Parathyroid adenoma (tissue), 2 donors: ENCODE measurements at regions not wholly inside any gene's neighbourhood (a gene's known extent, or its start where the extent isn't known, plus 50 kb on each side); places are given as distances from the start of the nearest gene placed in this dataset.
"Not testable (repeated sequence)": the region's sequence is repeated elsewhere in the genome, so short reads cannot be mapped to it uniquely, and the experiment has no call there.

Experiments
- H2AFZ ChIP-seq: fragments of 300-600 bp; sonication (generic); one replicate; pipeline ENCODE4 v1.7.0; 2017; ENCODE audit warnings: antibody characterized with exemption, mild to moderate bottlenecking
- H3K27ac ChIP-seq: fragments of 300-600 bp; sonication (generic); one replicate; pipeline ENCODE4 v1.7.0; 2017
- H3K27me3 ChIP-seq: fragments of 300-600 bp; sonication (generic); one replicate; pipeline ENCODE4 v1.7.0; 2017; ENCODE audit warnings: low read length; ENCODE audit not compliant: control insufficient read depth, insufficient read depth
- H3K36me3 ChIP-seq: fragments of 300-600 bp; sonication (generic); one replicate; pipeline ENCODE4 v1.7.0; 2017; ENCODE audit warnings: low read length; ENCODE audit not compliant: control insufficient read depth, insufficient read depth
- H3K4me1 ChIP-seq: fragments of 300-600 bp; sonication (generic); one replicate; pipeline ENCODE4 v1.7.0; 2017; ENCODE audit warnings: control low read depth
- H3K4me2 ChIP-seq: fragments of 300-600 bp; sonication (generic); one replicate; pipeline ENCODE4 v1.7.0; 2017; ENCODE audit warnings: low read length
- H3K4me3 ChIP-seq: fragments of 300-600 bp; sonication (generic); one replicate; pipeline ENCODE4 v1.7.0; 2017; ENCODE audit warnings: low read depth, low read length
- H3K79me2 ChIP-seq: fragments of 300-600 bp; sonication (generic); one replicate; pipeline ENCODE4 v1.7.0; 2017; ENCODE audit warnings: control low read depth
- H3K9ac ChIP-seq: fragments of 300-600 bp; sonication (generic); one replicate; pipeline ENCODE4 v1.7.0; 2017; ENCODE audit warnings: mild to moderate bottlenecking
- H3K9me3 ChIP-seq: fragments of 300-600 bp; sonication (generic); one replicate; pipeline ENCODE4 v1.7.0; 2017; ENCODE audit warnings: low read length; ENCODE audit not compliant: control insufficient read depth
- CTCF ChIP-seq: fragments of 300-600 bp; sonication (generic); IDR thresholded peaks from one replicate; pipeline ENCODE4 v1.7.0; 2017; ENCODE audit warnings: antibody characterized with exemption, mild to moderate bottlenecking
- donor health status: primary hyperparathyroidism.

- Histone ChIP-seq H3K27ac (no peak overlapping the region), H3K9me3 (no peaks in the 10 kb centered on the region), H3K4me2 (no peak overlapping the region), H2AFZ (no peak overlapping the region), H3K9ac (no peak overlapping the region), H3K4me1 (no peaks in the 10 kb centered on the region), H3K36me3 (no peaks in the 10 kb centered on the region), H3K79me2 (no peaks in the 10 kb centered on the region), H3K4me3 (no peak overlapping the region), H3K27me3 (no peaks in the 10 kb centered on the region)
- TF ChIP-seq CTCF, result no peak
Observed at GRCh38 chr20:54928564-54928963, 453.2 kb downstream of the DOK5 start.

GRCh38 chr20:54922636-54923035 is 447.2 kb downstream of the DOK5 start:
- Histone ChIP-seq H3K4me3 (no peak overlapping the region), H3K27ac (no peak overlapping the region), H3K9ac (no peak overlapping the region), H3K27me3 (no peaks in the 10 kb centered on the region), H3K4me1 (no peaks in the 10 kb centered on the region), H3K9me3 (no peaks in the 10 kb centered on the region), H3K36me3 (no peaks in the 10 kb centered on the region), H2AFZ (no peak overlapping the region), H3K4me2 (no peak overlapping the region), H3K79me2 (no peaks in the 10 kb centered on the region)
- no peak for TF ChIP-seq CTCF

GRCh38 chr20:54922096-54922495 is 446.7 kb downstream of the DOK5 start:
- Histone ChIP-seq H3K4me3 (no peak overlapping the region), H3K9ac (no peak overlapping the region), H2AFZ (no peak overlapping the region), H3K4me1 (no peaks in the 10 kb centered on the region), H3K79me2 (no peaks in the 10 kb centered on the region), H3K9me3 (no peaks in the 10 kb centered on the region), H3K36me3 (no peaks in the 10 kb centered on the region), H3K27ac (no peak overlapping the region), H3K4me2 (no peak overlapping the region), H3K27me3 (no peaks in the 10 kb centered on the region)
- TF ChIP-seq CTCF, result no peak

GRCh38 chr20:54920491-54920890 is 445.1 kb downstream of the DOK5 start:
- no peaks in the 10 kb centered on the region for H3K36me3 ChIP-seq
- no peak overlapping the region for H2AFZ ChIP-seq
- TF ChIP-seq CTCF, result no peak
- no peak overlapping the region for H3K4me3 ChIP-seq
- no peak overlapping the region for H3K4me2 ChIP-seq
- no peaks in the 10 kb centered on the region for H3K4me1 ChIP-seq
- no peaks in the 10 kb centered on the region for H3K9me3 ChIP-seq
- H3K27me3 ChIP-seq, result no peaks in the 10 kb centered on the region
- H3K9ac ChIP-seq, result no peak overlapping the region
- no peaks in the 10 kb centered on the region for H3K79me2 ChIP-seq
- H3K27ac ChIP-seq, result no peak overlapping the region

GRCh38 chr20:54918993-54919392 is 443.6 kb downstream of the DOK5 start:
- H3K9ac ChIP-seq, H3K36me3 ChIP-seq, H3K79me2 ChIP-seq, H3K27ac ChIP-seq, H3K4me3 ChIP-seq, H2AFZ ChIP-seq, H3K4me2 ChIP-seq, H3K27me3 ChIP-seq, H3K9me3 ChIP-seq, H3K4me1 ChIP-seq: not testable (repeated sequence)
